ENCODE measurements at regions not wholly inside any gene's neighbourhood (a gene's known extent, or its start where the extent isn't known, plus 50 kb on each side); places are given as distances from the start of the nearest gene placed in this dataset.

DNA sequence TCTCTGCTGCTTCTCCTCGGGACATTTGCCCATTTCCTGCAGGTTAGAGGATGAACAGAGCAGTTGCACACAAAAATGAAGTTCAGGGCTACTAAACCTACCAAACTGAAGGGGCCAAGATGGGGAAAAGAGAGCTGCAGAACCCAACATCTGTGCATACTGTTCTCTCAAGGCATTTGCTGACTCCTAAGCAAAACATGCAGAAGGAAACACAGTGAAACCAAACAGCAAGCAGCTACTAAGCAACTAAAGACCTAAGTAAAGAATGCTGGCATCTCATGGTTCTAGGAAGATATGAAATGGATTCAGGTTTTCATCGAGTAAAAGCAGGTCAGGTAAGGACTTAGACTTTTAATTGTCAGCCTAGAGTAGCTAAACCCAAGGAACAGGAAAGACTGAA is 111.9 kb upstream of the SYT4 start:
- WGBS, 2 donors = 51 to 69% methylated on average over 2 of the region's 2 CpGs
- H3K27ac ChIP-seq (ENCODE audit: low read depth in 1 of 2, low read length in 1 of 2) = no peak overlapping the region
- no peaks in the 10 kb centered on the region for H3K36me3 ChIP-seq (ENCODE audit: control insufficient read depth in 4 of 4, insufficient read depth in 4 of 4, low read length in 4 of 4)
- no peak for TF ChIP-seq CTCF (IDR thresholded peaks at IDR 0.05; ENCODE audit: control extremely low read depth, extremely low read depth)
- no peak overlapping the region for H3K9ac ChIP-seq (ENCODE audit: insufficient read depth in 1 of 2, low read length in 2 of 2)
- H3K27me3 ChIP-seq (ENCODE audit: control insufficient read depth in 3 of 3, insufficient read depth in 3 of 3, low read length in 2 of 3) = no peaks in the 10 kb centered on the region
- ATAC-seq (ENCODE audit: insufficient read depth, low FRiP score) (no peak), DNase-seq (peak in 2 of 3 donors; percentile 24 to 48)
- peaks cover 0 to 14% (median 0%) of the 10 kb centered on the region in 5 donors for H3K4me1 ChIP-seq (ENCODE audit: control insufficient read depth in 5 of 5, insufficient read depth in 5 of 5, low read length in 5 of 5)
- no peaks in the 10 kb centered on the region for H3K9me3 ChIP-seq (ENCODE audit: control insufficient read depth in 4 of 4, insufficient read depth in 3 of 4, low read length in 3 of 4)
- H3K4me3 ChIP-seq = no peak overlapping the region

DNA sequence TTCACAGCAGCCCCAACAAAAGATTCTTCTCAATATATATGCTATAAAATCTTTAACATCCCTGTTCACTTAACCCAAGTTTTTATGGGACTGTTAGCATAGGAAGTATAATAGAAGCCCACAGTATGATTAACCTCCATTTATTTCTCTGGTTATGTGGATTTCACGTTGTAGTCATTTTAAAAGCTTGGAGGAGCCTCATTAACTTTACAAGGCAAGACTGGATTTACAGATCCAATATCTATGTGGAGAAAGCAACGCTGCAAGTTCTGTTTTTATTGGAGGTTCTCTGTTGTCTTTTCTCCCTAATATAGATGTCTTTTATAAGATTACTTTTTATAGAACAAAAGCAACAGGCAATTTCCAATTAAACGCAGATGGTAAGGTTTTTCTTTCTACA is 114.9 kb upstream of the SYT4 start:
- Histone ChIP-seq H3K9ac (ENCODE audit: insufficient read depth in 1 of 2, low read length in 2 of 2) (no peak overlapping the region), H3K36me3 (ENCODE audit: control insufficient read depth in 4 of 4, insufficient read depth in 4 of 4, low read length in 4 of 4) (no peaks in the 10 kb centered on the region)
- 78 to 83% methylated on average over 3 of the region's 3 CpGs for WGBS, 2 donors

DNA sequence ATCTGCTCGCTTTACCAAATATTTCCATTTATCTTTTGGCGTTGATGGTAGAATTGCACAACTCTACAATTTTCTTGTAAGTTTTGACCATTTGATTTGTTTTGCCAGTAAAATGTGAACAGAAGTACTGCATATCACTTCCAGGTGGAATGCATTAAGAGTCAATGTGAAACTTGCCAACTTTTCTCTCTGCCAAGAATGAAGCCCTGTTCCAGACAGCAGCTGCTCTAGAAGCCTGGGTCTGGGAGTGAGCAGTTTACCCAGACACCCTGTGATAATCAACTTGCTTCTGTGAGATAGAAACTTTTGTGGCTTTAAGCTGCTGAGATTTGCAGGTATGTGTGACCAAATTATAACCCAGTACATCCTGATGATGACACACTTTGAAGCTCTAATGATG is 115.9 kb upstream of the SYT4 start:
- no peaks in the 10 kb centered on the region for H3K36me3 ChIP-seq (ENCODE audit: control insufficient read depth in 4 of 4, insufficient read depth in 4 of 4, low read length in 4 of 4)
- peaks cover 0 to 14% (median 0%) of the 10 kb centered on the region in 5 donors for H3K4me1 ChIP-seq (ENCODE audit: control insufficient read depth in 5 of 5, insufficient read depth in 5 of 5, low read length in 5 of 5)
- no peak for ATAC-seq (ENCODE audit: insufficient read depth, low FRiP score)
- H3K9me3 ChIP-seq (ENCODE audit: control insufficient read depth in 4 of 4, insufficient read depth in 3 of 4, low read length in 3 of 4) = no peaks in the 10 kb centered on the region
- TF ChIP-seq CTCF (IDR thresholded peaks at IDR 0.05; ENCODE audit: control extremely low read depth, extremely low read depth) = no peak
- H3K9ac ChIP-seq (ENCODE audit: insufficient read depth in 1 of 2, low read length in 2 of 2) = no peak overlapping the region
- H3K27me3 ChIP-seq (ENCODE audit: control insufficient read depth in 3 of 3, insufficient read depth in 3 of 3, low read length in 2 of 3) = no peaks in the 10 kb centered on the region
- WGBS, 2 donors = 74 to 89% methylated on average over 2 of the region's 2 CpGs
- no peak overlapping the region for H3K27ac ChIP-seq (ENCODE audit: low read depth in 1 of 2, low read length in 1 of 2)
- no peak overlapping the region for H3K4me3 ChIP-seq
- peak; percentile 25 to 68 (median 67) for DNase-seq

More for the DNA sequence above, 114.9 kb upstream of the SYT4 start:
- DNase-seq (no peak), ATAC-seq (ENCODE audit: insufficient read depth, low FRiP score) (no peak)
- Histone ChIP-seq H3K27me3 (ENCODE audit: control insufficient read depth in 3 of 3, insufficient read depth in 3 of 3, low read length in 2 of 3) (no peaks in the 10 kb centered on the region), H3K27ac (ENCODE audit: low read depth in 1 of 2, low read length in 1 of 2) (no peak overlapping the region), H3K9me3 (ENCODE audit: control insufficient read depth in 4 of 4, insufficient read depth in 3 of 4, low read length in 3 of 4) (no peaks in the 10 kb centered on the region), H3K4me3 (no peak overlapping the region), H3K4me1 (ENCODE audit: control insufficient read depth in 5 of 5, insufficient read depth in 5 of 5, low read length in 5 of 5) (peaks cover 0 to 14% (median 0%) of the 10 kb centered on the region in 5 donors)
- TF ChIP-seq CTCF (IDR thresholded peaks at IDR 0.05; ENCODE audit: control extremely low read depth, extremely low read depth) = no peak

- Histone ChIP-seq H3K9ac (ENCODE audit: insufficient read depth in 1 of 2, low read length in 2 of 2) (no peak overlapping the region), H3K27me3 (ENCODE audit: control insufficient read depth in 3 of 3, insufficient read depth in 3 of 3, low read length in 2 of 3) (no peaks in the 10 kb centered on the region), H3K4me3 (no peak overlapping the region), H3K36me3 (ENCODE audit: control insufficient read depth in 4 of 4, insufficient read depth in 4 of 4, low read length in 4 of 4) (no peaks in the 10 kb centered on the region), H3K4me1 (ENCODE audit: control insufficient read depth in 5 of 5, insufficient read depth in 5 of 5, low read length in 5 of 5) (peaks cover 0 to 7% (median 0%) of the 10 kb centered on the region in 5 donors), H3K27ac (ENCODE audit: low read depth in 1 of 2, low read length in 1 of 2) (no peak overlapping the region), H3K9me3 (ENCODE audit: control insufficient read depth in 4 of 4, insufficient read depth in 3 of 4, low read length in 3 of 4) (no peaks in the 10 kb centered on the region)
- 11 to 13% methylated on average over 1 of the region's 1 CpG for WGBS, 2 donors
- no peak for TF ChIP-seq CTCF (IDR thresholded peaks at IDR 0.05; ENCODE audit: control extremely low read depth, extremely low read depth)
- ATAC-seq (ENCODE audit: insufficient read depth, low FRiP score) (no peak), DNase-seq (peak in 2 of 3 donors; percentile 57 to 58)
Measured at GRCh38 chr18:43396266-43396665, 119.0 kb upstream of the SYT4 start.

All from lung (tissue), 11 donors.